Embryonic facial prominence (tissue), 1 donor: ENCODE measurements at regions not wholly inside any gene's neighbourhood (a gene's known extent, or its start where the extent isn't known, plus 50 kb on each side); places are given as distances from the start of the nearest gene placed in this dataset.

ENCODE experiments used
- DNase-seq: peaks from one replicate; pipeline ENCODE4 v3.0.0-alpha.2; 2016; ENCODE audit errors: extremely low spot score

DNA sequence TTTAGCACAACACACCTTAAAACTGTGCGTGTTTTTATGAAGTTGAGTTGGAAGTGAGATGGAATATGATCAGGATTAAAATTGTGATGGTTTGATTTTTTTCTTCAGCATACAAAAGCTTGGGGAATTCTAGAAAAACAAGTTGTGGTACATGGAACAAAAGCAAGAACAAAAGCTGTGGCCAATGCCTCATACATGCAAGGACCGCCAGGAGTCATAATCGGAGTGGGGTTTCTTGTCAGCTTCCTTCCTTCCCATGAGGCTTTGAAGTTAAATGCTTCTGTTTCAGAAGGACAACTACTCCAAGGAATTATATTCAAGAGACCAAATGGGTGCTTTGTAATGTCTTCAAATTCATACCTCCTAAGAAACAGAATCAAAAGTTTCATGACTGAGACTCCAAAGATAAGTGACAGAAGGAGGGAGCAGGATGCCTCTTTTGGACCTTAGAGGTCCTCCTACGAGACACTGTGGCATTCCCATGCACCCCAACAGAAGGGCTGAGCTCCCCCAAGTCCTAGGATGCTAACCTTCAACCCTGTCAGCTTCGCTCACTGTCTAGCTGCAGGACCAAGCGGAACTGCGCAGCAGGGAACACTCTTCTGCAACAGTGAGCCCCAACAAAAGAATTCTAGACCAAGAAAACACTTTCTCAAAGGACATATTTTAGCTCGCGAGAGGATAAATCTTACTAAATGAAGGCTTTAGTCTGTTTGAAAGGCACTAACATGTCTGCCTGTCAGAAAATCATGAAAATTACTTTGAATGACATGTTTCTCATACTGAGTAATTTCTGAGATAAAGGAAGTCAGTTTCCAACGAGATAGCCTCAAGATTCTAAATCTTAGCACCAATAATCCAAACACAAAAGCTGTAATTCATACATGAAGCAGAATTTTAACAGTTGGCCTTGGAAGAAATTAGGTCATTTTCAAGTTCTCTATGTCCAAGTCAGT is 108.5 kb upstream of the NHSL1 start:
- DNase-seq, result no peak

DNA sequence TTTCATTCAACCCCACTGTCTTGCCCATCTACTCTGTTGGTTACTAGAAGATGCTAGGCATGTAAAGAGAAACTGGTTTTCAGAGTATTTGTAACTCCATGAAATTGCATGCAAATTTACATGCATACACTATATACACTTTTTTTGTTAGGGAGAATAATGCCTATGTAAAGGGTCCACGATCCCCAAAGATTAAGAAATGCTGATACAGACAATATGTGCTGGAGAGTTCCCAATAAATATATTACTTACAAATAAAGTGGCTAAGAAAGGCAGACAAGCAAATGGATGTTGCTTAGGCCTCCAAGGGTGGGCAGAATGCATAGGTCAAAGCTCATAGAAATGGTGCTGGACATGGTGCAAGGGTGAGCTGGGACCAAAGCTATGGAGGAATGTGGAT is 109.6 kb upstream of the NHSL1 start:
- DNase-seq, result no peak

DNA sequence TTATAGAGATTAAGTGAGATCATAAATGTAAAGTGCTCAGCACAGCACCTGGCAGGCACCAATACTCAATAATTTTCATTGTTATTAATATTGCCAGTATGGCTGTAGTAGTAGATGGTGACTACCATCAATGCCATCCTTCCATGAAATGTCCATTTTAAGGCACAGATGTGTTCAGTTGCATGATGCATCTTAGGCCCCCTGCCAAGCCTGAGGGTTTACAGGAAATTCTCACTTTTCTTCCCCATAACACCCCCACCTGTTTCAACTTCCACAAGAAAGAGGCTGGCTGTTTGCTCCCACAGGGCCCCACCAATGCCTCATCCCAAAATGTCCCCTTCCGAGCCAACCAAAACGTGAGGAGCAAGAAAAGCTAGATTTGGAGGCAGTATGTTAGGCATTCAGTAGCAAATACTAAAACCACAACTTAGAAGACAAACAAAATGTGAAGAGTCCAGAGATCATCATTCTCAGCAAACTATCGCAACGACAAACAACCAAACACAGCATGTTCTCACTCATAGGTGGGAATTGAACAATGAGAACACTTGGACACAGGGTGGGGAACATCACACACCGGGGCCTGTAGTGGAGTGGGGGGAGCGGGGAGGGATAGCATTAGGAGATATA is 110.6 kb upstream of the NHSL1 start:
- DNase-seq, result no peak

DNA sequence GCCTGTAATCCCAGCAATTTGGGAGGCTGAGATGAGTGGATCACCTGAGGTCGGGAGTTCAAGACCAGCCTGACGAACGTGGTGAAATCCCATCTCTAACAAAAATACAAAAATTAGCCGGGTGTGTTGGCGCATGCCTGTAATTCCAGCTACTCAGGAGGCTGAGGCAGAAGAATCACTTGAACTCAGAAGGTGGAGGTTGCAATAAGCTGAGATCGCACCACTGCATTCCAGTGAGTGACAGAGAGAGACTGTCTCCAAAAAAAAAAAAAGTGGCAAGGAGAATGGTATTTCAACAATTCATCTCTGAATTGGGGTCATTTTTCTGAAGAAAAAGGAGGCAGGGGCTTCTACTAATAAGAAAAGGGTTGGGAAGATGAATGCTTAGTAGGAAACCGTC is 111.5 kb upstream of the NHSL1 start:
- no peak for DNase-seq

DNA sequence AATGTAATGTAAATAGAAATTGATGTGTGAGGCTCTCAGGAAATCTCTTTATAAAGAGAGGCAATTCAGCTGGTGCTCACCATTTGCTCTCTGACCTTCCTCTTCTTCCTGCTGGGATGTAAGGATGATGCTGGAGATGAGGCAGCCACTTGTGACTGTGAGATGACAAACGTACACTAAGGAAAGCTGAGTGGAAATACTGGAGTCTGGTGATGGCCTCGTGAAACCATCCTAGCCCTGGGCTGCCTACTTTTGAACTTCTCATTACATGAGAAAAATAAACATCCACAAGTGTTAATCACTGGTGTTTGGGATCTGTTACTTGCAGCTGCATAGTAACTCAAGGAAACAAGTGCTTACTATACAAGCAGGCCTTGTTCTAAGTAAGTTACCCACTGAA is 114.9 kb upstream of the NHSL1 start:
- no peak for DNase-seq

DNA sequence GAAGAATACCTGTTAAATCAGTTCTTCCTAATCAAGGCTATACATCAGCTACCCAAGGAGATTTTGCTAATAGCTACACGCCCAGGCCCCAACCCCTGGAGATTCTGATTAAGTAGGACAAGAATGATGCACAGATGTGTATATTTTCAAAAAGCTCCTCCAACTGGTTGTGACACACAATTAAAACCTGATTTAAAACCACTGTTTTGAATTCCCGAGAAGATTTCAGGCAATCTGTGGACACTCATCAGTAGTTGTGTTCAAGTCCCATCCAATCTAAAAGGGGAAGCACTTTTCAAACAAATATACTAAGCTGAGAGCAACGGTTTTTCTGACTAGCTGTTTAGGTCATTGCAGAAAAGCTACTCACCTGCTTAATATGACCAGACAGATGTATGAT is 118.9 kb upstream of the NHSL1 start:
- DNase-seq, result no peak

DNA sequence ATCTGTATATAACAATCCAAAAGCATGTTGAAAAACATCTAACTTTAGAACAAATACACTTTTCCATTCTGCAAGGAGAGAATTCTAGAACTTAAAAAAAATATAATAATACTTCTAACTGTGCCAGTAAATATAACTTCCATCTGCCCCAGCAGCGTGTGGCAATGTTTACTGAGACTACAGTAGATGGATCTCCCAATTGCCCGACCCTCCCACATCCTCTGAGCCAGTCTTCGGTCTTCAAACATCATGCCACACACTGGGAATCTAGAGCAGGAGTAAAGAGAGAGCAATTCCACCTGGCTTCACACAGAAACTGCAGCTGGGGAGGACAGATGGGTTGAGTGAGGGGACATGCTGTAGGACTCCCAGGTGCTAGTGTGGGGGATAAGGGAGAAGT is 121.3 kb upstream of the NHSL1 start:
- DNase-seq, result no peak

DNA sequence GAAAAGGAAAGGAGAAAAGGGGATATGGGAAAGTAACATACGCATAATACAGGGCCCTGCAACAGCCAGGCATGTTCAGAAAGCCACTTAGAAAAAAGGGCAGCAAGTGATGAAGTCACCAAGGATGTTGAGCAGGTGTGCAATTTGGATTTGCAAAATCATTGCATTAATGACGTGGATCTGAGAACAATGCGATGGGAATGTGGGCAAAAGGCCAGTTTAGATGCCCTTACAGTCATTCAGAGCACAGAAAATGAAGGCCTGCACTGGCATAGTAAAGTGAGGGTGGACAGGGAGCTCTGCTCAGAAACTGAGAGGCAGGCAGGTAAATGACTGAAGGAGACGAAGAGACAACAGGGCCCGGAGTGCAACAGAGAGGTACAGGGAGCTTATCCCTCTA is 123.7 kb upstream of the NHSL1 start:
- DNase-seq, result no peak

DNA sequence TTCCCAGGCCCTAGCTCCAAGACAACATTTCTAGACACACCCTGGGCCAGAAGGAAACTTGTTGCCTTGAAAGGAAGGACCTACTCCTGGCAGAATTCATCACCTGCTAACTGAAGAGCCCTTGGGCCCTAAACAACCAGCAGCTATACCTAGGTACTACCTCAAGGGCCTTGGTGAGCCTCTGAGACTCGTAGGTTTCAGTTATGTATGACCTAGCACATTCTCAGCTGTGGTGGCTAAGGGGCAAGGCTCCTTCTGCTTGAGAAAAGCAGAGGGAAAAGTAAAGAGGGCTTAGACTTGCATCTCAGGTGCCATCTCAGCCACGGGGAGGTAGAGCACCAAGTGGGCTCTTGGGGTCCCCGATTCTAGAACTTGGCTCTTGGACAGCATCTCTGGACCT is 132.3 kb upstream of the NHSL1 start:
- DNase-seq, result no peak

DNA sequence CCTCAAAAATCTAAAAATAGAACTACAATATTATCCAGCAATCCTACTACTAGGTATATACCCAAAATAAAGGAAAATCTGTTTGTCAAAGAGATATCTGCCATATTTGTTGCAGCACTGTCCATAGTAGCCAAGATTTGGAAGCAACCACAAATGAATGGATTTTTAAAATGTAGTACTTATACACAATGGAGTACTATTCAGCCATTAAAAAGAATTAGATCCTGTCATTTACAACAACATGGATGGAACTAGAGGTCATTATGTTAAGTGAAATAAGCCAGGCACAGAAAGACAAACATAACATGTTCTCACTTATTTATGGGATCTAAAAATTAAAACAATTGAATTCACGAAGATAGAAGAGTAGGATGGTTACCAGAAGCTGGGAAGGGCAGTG is 135.7 kb upstream of the CCDC28A start:
- DNase-seq, result no peak

DNA sequence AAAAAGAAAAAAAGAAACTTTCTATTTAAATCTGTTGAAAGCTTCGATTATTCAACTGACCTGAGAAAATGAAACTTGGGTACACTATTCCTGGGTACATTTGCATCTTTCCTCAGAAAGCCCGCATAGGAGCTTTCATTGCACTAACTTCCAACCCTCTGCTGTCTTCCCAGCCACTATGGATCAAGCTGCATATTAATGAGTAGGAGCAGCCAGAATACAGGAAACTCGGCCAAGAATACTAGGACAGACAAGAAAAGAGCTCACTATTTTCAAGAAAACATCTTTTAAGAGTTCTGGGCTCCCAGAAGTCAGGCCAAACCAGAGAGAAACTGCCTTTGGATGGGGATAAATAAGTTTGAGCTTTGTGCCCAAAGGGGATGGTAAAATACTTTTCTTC is 135.0 kb upstream of the CCDC28A start:
- DNase-seq, result no peak

DNA sequence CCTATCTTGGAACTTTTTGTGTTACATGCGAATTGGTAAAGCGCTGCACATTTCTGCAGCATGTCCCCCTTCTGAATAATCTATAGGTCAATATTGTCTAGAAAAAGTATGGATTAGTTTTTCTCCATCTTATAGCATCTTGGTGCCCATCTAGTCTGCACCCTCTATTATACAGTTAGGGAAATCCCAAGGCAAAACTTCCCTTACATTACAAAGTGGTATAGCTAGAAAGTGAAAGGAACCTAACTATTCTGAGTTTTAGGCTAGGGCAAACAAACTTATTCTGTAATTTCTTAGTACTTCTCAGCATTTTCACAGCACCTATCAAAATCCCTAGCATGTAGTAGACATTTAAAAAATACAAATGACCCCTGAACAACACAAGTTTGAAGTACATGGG is 133.5 kb upstream of the CCDC28A start:
- no peak for DNase-seq

DNA sequence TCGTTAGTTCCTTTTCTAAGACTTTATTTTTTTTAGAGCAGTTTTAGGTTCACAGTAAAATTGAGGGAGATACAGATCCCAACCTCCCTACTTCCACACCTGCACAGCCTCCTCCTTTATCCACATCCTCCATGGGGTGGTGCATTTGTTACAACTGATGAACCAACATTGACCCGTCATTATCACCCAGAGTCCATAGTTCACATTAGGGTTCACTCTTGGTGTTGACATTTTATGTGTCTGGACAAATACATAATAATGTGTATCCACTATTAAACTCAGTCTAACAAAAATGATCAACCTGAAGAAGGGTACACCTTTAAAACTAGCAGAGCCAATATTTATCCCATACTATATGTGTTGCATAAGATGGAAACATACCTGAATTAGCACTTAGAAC is 130.4 kb upstream of the CCDC28A start:
- no peak for DNase-seq

DNA sequence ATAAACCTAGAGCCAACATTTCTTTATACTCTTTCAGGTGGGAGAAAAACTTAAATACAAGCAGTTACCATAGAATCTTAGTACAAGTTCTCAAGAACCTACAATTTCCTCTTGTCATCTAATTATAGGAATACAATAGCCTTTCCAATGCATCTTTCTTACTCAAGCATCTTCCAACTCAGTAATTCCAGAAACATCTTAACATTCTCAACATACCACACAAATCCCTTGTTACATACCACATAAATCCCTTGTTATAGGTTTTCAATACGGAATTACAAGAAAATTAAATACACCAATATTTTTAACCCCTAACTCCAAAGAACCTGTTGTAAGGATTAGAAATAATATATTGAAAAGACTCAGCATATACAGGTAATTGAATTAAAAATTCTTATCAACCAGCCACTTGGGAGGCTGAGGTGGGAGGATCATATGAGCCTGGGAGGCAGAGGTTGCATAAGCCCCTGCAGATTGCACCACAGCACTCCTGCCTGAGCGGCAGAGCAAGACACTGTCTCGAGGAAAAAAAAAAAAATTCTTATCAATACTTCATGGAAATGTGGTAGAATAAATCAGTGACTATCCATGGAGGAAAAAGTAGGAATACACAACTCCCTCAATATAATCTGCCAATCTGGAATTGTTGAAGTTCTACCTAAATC is 127.5 kb upstream of the CCDC28A start:
- no peak for DNase-seq

DNA sequence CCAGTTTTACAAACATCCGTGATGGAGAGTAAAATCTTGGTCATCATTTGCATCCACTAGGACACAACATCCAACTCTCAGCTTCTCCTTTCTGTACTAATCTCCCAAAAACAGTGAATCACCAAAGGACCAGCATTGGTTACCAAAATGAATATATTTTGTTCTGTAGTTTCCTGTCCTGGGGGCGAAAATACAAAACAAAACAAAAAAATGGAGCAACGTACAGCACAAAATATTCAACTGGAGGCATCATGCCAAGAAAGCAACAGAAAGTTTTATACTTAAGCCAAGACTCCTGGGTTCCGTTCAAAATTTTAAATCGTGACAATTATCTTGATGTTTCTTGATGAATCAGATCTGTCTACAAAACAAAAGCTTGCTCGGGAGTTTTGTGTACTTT is 126.6 kb upstream of the CCDC28A start:
- no peak for DNase-seq

DNA sequence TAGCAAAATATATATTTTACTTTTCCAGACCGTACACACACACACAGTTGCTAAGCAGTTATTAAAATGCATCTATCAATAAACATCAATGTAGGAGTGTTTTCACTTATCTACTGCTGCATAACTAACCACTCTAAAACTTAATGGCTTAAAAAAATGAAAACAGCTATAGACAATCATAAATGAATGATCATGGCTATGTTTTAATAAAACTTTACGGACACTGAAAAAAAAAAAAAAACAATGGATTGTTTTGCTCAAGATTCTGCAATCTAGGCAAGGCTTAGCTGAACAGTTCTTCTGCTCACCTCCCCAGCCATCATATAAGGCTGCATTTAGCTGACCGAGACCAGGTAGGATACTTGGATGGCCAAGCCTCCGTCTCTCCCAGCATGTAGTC is 125.4 kb upstream of the CCDC28A start:
- no peak for DNase-seq

DNA sequence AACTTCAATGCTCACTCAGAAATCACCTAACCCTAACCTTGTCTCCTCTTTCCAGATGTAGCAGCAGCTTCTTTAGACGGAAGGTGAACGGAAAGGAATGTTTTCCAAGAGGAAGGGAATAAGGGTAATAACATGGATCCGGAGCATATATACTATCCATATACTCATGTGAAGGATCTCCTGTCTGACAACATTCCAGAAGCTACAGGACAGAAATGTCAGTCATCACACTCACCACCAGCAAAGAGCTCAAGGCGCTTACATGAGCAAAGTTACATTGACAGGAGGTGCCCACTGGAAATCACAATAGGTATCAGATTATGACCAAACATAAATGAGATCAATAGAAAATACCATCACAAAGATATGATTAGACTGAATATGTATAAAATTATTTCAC is 122.1 kb upstream of the CCDC28A start:
- no peak for DNase-seq

DNA sequence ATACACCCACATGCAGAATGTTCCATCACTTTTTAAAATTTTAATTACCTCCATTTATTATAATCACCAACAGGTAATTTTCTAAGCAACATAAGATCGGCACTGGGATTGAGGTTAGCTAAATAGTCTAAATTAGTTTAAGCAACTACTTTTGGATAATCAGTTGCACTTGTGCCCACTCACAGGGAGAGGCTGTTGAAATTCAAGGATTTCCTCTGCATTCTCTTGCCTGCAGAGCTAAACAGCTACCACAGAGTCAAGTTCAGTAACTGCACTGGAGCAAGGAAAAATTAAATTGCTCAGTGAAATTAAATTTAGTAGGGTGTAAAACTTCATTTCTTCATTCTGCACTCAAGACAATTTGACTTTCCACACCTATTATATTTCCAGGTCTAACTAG is 120.7 kb upstream of the CCDC28A start:
- no peak for DNase-seq

DNA sequence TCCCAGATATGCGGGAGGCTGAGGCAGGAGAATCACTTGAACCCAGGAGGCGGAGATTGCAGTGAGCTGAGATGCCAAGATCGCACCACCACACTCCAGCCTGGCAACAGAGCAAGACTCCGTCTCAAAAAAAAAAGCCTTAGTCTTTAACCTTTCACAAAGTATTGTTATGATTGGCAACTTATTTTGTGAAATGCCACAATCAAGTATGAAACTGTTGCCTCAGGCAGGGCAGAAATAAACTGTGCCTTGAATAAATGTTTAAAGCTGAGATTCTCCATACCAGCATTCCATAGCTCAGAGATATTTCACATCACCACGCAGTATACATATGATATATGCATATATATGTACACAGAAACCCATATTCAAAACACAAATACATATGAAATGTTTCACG is 120.1 kb upstream of the CCDC28A start:
- DNase-seq, result no peak

DNA sequence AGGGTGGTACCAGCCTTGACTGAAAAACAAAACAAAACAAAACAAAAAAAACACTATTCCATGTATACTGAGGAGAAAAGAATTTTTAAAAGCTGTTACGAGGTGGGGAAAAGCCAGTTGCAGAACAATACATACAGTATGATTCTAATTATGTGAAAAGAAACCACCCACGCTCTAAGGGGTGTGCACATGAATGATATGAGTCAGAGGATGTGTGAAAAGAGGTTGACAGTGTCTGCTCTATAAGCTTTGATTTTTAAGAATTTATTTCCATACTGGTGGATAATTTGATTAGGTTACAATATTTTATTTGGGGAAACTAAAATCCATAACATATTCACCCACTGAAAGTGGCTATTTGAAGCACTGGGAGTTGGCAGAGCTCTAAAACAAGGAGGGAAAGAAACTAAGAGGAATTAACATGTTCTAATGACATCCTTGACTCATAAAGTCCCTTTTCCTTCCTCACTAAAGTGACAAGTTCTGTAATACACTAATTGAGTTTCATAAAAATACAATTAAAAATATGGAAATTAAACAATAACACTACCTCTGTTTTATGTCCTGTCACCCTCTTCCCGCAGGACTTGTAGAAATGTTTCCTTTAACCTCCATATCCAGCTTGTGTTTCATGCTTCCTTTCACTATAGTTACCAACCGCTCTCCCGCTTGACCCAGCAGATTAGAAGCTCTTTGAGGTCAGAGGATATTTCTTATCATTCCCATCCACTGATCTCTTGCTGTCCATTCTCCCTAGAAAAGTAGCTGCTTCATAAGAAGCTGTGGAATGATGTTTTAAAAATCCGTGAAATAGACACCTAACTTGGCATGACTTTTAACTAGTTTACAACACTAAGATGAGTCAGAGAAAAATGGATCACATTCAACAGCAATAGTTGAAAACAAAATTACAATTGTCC is 118.6 kb upstream of the CCDC28A start:
- no peak for DNase-seq

DNA sequence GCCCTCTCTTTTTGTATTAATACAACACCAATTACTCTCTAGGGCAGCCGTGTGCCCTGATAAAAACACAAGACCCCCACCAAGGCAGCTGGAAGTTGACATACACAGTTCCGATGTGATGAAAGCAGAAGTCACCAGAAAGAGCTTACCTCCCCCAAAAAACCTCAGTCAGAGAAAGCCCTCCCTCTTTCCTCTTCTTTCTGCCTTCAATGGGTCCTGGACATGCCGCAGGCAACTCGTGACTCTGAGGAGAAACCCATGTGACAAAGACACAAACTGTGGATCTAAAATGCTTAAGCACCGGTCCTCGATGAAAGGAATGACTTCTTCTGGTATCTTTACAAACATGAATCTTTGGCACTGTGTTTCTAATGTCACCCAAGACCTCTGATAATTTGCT is 117.7 kb upstream of the CCDC28A start:
- DNase-seq, result no peak
